ENCODE measurements at regions not wholly inside any gene's neighbourhood (a gene's known extent, or its start where the extent isn't known, plus 50 kb on each side); places are given as distances from the start of the nearest gene placed in this dataset.

GRCh38 chr9:109602987-109603386 is 104.9 kb upstream of the PTPN3 start:
- CTCF ChIA-PET: no interaction called here
- peaks cover 8% of the 10 kb centered on the region for H3K27me3 Mint-ChIP-seq
- POLR2A ChIA-PET: no interaction called here
- H3K4me3 ChIP-seq (ENCODE audit: low read length): no peak overlapping the region
- no peaks in the 10 kb centered on the region for H3K9me3 Mint-ChIP-seq
- intact Hi-C loops (cut with DNase I, micrococcal nuclease): no loop called here
- TF ChIP-seq CTCF (IDR thresholded peaks at IDR 0.05): no peak
- no peaks in the 10 kb centered on the region for H3K27me3 ChIP-seq (ENCODE audit: control insufficient read depth in 1 of 2, insufficient read depth in 2 of 2, low read length in 2 of 2)
- H3K27ac ChIP-seq (ENCODE audit: low read depth in 1 of 2, low read length in 2 of 2): no peak overlapping the region
- H3K4me1 ChIP-seq (ENCODE audit: insufficient read depth, low read length): no peaks in the 10 kb centered on the region
- ATAC-seq (ENCODE audit: poor library complexity) (no peak), DNase-seq (no peak)
- H3K4me3 Mint-ChIP-seq: no peak overlapping the region
- H3K4me1 Mint-ChIP-seq (ENCODE audit: low read depth): no peaks in the 10 kb centered on the region
- H3K36me3 Mint-ChIP-seq (ENCODE audit: low read depth): no peaks in the 10 kb centered on the region
- H3K9me3 ChIP-seq (ENCODE audit: control insufficient read depth in 1 of 2, insufficient read depth in 1 of 2, low read length in 2 of 2): peaks cover 0 to 4% of the 10 kb centered on the region in 2 experiments
- no peaks in the 10 kb centered on the region for H3K36me3 ChIP-seq (ENCODE audit: insufficient read depth, low read length)
- no peak overlapping the region for H3K27ac Mint-ChIP-seq

GRCh38 chr9:109604131-109604530 is 106.0 kb upstream of the PTPN3 start:
- H3K27me3 ChIP-seq (ENCODE audit: control insufficient read depth in 1 of 2, insufficient read depth in 2 of 2, low read length in 2 of 2): no peaks in the 10 kb centered on the region
- no peak overlapping the region for H3K27ac Mint-ChIP-seq
- no peak for DNase-seq
- ChIA-PET CTCF (no interaction called here), POLR2A (no interaction called here)
- H3K36me3 Mint-ChIP-seq (ENCODE audit: low read depth): no peaks in the 10 kb centered on the region
- H3K4me1 Mint-ChIP-seq (ENCODE audit: low read depth): no peaks in the 10 kb centered on the region
- H3K9me3 ChIP-seq (ENCODE audit: control insufficient read depth in 1 of 2, insufficient read depth in 1 of 2, low read length in 2 of 2): peaks cover 0 to 4% of the 10 kb centered on the region in 2 experiments
- H3K4me3 ChIP-seq (ENCODE audit: low read length): no peak overlapping the region
- intact Hi-C loops (cut with DNase I, micrococcal nuclease): no loop called here
- no peak overlapping the region for H3K27ac ChIP-seq (ENCODE audit: low read depth in 1 of 2, low read length in 2 of 2)
- ATAC-seq (ENCODE audit: poor library complexity): no peak
- no peak overlapping the region for H3K4me3 Mint-ChIP-seq
- H3K27me3 Mint-ChIP-seq: peaks cover 8% of the 10 kb centered on the region
- H3K9me3 Mint-ChIP-seq: no peaks in the 10 kb centered on the region
- TF ChIP-seq CTCF (IDR thresholded peaks at IDR 0.05): no peak
- H3K4me1 ChIP-seq (ENCODE audit: insufficient read depth, low read length): no peaks in the 10 kb centered on the region
- no peaks in the 10 kb centered on the region for H3K36me3 ChIP-seq (ENCODE audit: insufficient read depth, low read length)

GRCh38 chr9:109604781-109605180 is 106.7 kb upstream of the PTPN3 start:
- Histone ChIP-seq H3K4me1 (ENCODE audit: insufficient read depth, low read length) (no peaks in the 10 kb centered on the region), H3K27me3 (ENCODE audit: control insufficient read depth in 1 of 2, insufficient read depth in 2 of 2, low read length in 2 of 2) (no peaks in the 10 kb centered on the region), H3K4me3 (ENCODE audit: low read length) (no peak overlapping the region), H3K27ac (ENCODE audit: low read depth in 1 of 2, low read length in 2 of 2) (no peak overlapping the region), H3K9me3 (ENCODE audit: control insufficient read depth in 1 of 2, insufficient read depth in 1 of 2, low read length in 2 of 2) (peaks cover 0 to 4% of the 10 kb centered on the region in 2 experiments), H3K36me3 (ENCODE audit: insufficient read depth, low read length) (no peaks in the 10 kb centered on the region)
- no peak overlapping the region for H3K4me3 Mint-ChIP-seq
- H3K27ac Mint-ChIP-seq: no peak overlapping the region
- ChIA-PET POLR2A (no interaction called here), CTCF (no interaction called here)
- intact Hi-C loops (cut with DNase I, micrococcal nuclease): no loop called here
- no peaks in the 10 kb centered on the region for H3K36me3 Mint-ChIP-seq (ENCODE audit: low read depth)
- H3K9me3 Mint-ChIP-seq: no peaks in the 10 kb centered on the region
- no peaks in the 10 kb centered on the region for H3K4me1 Mint-ChIP-seq (ENCODE audit: low read depth)
- ATAC-seq (ENCODE audit: poor library complexity): no peak
- H3K27me3 Mint-ChIP-seq: peaks cover 8% of the 10 kb centered on the region
- DNase-seq: no peak
- no peak for TF ChIP-seq CTCF (IDR thresholded peaks at IDR 0.05)
